ENCODE measurements at regions not wholly inside any gene's neighbourhood (a gene's known extent, or its start where the extent isn't known, plus 50 kb on each side); places are given as distances from the start of the nearest gene placed in this dataset.

GRCh38 chr5:37892586-37892985 lies 52.7 kb upstream of the GDNF start:
- TF ChIP-seq CTCF (IDR thresholded peaks at IDR 0.05; ENCODE audit: low read depth, low read length) (no peak), POLR2A (IDR thresholded peaks at IDR 0.05; ENCODE audit: extremely low read depth, insufficient read length) (no peak), MAX (IDR thresholded peaks at IDR 0.05; ENCODE audit: low read depth, low read length) (no peak), MYC (IDR thresholded peaks at IDR 0.05; ENCODE audit: low read depth, low read length) (no peak)
